NCI-H2171 treated with DMSO at 0.1 percent for 48 hours (cell line): ENCODE measurements at regions not wholly inside any gene's neighbourhood (a gene's known extent, or its start where the extent isn't known, plus 50 kb on each side); places are given as distances from the start of the nearest gene placed in this dataset.

Experiments
- DNase-seq: peaks from one replicate; lab custom pipeline; 2025; lab: John Stamatoyannopoulos, UW

DNA sequence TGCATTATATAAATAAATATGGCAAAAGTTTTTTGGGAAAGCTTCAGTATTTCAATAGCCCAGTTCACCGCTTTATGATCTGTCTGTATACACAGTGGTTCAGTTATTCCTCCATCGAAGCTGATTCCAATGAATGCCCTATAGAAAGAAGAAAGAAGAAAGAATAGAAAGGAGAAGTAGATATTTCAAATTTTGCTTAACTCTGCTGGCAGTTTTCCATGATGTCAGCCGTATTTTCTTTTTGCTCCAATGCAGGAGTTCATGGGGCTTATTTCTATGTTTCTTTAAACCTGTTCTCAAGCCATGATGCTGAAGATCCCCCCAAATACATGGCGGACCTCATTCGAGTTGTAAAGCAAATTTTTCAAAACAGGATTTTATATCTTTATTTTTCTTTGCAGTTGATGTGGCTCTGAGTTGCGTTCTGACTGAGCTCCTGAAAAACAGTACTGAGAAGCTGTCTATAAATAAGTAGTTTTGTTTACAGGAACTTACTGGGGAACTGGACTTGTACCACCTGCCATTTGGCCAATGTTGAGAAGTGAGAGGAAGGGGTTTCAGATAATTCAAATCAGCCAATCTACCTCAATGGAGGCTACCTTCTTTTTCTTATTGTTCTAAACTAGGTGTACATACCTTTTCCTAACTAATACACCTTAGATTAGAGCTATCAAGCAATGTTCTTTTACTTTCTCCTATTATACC lies 418.5 kb upstream of the MEF2C start:
- DNase-seq: no peak

GRCh38 chr5:89300426-89300970 lies 417.5 kb upstream of the MEF2C start:
- no peak for DNase-seq

DNA sequence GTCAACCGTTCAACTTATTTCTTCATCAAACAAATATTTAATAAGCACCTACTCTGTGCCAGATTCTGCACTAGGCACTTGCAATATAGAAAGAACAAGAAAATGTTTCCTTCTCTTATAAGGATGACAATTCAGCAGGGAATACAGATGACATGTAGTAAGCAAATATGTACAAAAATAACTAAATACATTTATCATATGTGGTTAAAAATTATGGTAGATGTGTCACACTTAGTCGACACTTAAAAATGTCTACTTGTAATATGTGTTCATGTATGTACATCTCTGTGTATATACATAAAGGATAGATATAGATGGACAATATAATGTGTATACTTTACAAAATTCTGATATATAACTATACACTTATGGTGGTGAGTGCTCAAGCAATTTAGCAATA lies 417.0 kb upstream of the MEF2C start:
- DNase-seq: no peak

DNA sequence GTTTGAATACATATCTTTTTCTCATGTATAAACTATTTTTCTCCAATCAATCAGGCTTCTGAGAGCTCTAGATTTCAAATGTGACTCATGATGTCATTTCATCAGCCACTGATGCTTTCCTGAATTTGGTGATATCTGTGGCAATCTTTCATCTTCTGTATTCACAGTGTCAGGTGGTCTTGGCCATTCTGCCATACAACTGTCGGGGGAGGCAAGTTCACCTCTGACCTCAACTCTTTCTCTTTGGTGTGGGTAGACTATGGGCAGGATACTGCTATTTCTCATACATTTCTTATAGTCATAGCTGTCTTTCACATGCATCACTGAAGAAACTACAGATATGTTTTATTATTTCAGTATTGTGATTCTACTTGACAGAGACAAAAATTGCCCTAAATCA lies 414.1 kb upstream of the MEF2C start:
- DNase-seq: no peak

DNA sequence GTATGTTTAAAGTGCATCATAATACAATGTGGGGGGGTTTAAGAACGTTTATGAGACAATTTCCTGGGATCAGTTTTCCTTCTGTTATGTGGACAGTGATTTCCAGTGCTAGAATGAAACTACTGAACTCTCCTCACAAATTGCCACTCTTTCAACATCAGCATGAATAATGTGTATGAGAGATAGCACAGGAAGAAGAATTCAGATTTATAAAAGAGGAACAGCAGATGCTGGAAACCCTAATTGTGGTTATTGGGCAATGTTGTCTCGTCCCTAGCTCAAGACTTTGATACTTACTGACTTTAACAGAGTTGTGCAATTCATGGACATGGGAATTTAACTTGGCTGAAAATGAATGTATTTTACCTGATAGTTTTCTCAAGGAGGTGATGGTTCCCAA lies 410.8 kb upstream of the MEF2C start:
- no peak for DNase-seq

DNA sequence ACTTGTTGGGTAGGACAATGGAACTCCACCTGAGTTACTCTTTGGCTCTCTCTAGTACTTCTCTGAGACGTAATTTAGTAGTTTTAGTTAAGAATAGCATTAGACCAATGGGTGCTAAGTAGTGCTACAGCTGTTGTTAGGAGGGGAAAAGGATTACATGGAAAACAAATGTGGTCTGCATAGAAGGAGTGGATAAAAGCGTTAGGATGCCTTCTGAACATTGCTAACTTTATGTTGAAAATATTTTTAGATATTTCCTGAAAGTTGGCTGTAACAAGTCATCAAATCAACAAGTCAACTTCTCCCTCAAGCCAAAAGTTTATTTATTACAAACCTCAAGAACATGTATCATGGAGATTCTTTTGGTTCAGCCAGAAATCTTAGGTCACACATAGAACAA lies 409.5 kb upstream of the MEF2C start:
- no peak for DNase-seq

GRCh38 chr5:89289604-89290003 lies 406.6 kb upstream of the MEF2C start:
- DNase-seq: no peak

- DNase-seq: no peak
Observed at GRCh38 chr5:89287964-89288363, 405.0 kb upstream of the MEF2C start.

DNA sequence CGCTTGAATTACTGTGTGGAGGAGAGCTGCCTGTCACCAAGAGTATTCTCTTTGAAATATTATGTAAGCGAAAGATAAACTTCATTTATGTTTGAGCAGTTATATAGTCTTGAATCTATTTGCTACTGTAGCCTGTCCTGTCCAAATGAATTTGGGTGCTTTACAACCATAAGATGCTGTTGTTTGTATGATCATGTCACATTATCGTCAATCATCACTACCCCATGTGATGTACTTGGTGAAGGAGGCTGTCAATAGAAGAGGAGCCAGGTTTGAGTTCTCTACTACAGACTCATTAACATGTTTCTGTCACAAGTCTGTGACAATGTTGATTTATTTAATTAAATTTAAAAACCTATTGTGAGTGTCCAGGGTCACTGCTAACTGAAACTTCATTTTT lies 403.3 kb upstream of the MEF2C start:
- no peak for DNase-seq

GRCh38 chr5:89283728-89284493 lies 400.9 kb upstream of the MEF2C start:
- no peak for DNase-seq

DNA sequence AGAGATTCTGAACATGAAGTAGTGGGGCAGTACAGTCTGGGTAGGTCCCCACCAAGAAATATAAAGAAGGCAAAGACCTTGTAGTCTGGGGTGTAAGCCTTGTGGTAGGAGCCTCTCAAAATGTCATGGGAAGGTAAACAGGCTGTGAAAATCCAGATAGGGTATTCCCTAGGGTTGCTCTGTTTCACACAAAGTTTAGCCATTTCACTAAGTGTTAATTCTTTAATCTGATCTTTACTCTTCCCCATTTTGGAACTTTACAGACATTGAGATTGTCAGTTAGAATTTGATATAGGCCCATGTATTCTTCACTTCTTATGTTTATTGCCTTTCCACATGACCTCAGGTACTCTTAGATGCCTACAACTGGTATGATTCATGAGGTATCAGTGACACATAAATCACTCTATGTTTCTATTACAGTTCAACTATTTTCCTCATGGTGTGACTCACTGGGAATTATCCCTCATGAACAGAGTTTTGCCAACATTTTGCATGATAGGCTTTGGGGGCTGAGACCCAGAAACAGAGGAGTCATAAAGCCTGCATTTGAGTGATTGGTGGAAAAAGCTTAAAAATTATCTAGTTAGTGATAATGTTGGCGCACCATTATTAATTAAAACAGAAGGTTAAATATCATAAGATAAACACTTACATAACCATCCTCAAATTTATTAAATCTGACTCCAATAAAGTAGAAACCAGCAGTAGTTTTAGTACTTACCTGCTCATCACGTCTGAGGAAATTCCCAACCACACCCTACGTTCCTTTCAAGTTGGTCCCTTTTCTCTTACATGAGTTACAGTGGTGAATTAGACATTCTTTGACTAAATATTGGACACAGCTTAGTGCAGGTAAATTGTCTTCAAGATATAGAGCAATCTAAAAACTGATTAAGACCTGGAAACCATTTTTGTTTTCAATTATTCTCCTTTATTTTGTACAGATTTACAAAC lies 399.8 kb upstream of the MEF2C start:
- no peak for DNase-seq

DNA sequence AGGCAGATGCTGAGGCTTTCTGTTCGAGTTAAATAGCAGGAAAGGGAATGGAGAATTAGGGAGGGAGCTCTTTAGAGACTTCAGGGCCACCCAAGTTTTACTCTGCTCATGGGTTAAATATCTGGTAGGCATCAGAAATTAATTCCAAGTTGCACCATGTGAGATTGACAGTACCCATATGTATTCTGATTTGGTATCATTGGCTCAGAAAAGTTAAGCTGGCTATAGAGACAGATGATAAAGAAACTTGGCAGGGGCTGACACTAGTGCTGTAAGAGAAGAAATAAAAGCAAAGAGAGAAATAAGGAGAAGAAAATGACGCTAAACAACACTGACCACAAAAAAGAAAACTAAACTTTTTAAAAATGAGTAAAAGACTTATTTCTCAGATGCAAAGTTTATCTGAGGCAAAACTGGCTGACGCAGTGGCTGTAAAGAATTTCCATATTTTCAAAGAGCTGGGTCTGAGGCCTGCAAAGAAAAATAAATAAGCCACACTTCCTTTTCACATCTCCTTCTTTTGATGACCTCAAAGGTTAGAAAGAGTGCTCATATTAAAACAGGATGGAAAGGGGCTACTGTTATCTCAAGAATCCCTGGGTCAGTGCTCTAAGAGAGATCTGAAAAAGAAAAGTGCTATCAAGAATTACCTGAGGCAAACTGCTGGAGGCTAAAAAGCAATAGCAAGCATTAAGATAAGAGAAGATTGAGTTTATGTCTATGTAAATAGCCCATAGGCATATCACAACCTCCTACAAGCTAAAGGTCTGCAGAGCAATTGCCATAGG lies 399.0 kb upstream of the MEF2C start:
- DNase-seq: no peak

DNA sequence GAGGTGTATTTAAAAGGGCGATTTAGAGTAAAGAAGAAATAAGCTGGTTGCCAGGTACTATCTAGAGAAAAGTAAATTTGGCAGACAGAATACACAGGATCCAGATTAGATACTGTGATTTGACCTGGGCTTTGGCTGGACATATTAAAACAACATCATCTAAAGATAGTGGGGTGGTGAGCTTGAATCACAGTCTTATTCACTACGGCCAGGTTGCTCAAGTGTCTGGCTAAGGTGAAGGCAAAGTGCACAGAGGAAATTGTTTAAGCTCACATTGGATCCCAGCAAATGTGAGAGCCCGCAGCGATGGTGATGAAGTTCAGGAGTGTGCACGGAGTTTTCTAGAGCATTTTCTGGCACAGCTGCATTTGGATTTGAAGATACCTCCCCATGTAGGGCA lies 398.2 kb upstream of the MEF2C start:
- no peak for DNase-seq

DNA sequence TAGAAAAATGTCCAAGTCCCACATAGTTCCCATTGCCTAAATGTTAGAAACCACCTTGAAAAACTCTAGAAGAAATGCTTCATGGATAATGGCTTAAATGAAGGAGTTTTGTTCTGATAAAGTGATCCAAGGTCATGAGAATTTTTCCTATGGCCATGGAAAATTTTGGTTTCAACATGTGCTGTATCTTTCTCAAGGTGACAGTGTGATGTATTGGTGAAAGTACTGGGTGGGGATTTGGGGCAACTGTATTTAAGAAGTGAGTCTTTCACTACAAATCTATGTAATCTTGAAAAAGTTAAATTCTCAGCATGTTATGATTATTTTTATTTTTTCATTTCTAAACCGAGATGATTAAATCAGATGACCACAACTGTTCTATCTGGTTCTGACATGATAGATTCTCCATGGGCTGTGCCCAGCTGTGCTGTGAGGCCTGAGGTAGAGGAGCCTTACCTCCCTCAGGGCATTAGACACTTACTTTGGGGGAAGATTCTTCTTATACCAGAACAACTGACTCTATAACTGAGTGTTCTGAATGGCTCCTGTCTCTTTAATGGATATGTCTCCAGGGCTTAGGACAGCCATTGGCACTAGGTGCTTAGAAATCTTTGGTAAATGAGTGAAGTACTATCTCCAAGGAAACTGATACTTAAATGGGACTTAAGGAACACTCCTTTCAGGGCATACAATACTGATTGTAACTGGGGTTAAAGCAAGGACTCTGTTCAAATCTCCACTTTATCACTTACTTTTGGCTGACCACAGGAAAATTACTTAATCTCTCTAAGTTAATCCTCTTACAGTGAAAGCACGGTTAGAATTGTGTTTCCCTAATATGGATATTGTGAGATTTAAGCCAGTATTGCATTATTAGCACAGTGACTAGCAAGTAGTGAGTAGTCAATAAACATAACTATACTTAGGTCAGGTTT lies 397.4 kb upstream of the MEF2C start:
- no peak for DNase-seq

- no peak for DNase-seq
Observed at GRCh38 chr5:89279391-89280036, 396.5 kb upstream of the MEF2C start.

- no peak for DNase-seq
Observed at GRCh38 chr5:89277816-89278215, 394.8 kb upstream of the MEF2C start.

DNA sequence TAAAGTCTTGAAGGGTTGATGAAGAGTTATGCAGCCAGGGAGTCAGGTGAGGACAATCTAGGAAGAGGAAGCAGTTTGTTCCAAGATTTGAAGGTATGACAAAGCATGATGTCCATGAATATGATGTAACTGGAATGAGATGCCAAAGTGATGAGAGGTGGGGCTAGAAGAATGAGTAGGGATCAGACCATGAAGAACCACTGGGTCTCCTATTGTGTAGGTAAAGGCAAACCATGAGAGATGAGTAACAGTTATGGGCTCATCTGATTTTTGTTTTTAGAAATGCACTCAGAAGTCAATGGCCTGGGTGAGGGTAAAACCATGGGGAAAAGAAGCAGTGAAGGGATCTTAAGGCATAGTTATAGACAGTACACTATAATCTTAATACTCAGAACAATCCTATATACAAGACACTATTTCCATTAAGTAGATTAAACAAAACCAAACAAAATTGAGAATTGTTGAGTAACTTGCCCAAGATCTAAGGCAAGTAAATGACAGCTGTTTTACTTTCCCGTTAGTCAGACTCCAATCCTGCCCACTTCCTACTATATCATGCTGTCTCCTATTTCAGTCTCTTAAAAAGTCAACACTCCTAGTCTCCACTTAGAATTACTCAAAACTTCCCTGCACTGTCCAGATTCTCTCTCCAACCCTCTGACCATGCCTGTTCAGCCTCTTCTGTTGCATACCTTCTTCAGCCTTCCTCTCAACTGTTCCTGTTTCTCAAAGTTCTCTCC lies 393.8 kb upstream of the MEF2C start:
- no peak for DNase-seq

DNA sequence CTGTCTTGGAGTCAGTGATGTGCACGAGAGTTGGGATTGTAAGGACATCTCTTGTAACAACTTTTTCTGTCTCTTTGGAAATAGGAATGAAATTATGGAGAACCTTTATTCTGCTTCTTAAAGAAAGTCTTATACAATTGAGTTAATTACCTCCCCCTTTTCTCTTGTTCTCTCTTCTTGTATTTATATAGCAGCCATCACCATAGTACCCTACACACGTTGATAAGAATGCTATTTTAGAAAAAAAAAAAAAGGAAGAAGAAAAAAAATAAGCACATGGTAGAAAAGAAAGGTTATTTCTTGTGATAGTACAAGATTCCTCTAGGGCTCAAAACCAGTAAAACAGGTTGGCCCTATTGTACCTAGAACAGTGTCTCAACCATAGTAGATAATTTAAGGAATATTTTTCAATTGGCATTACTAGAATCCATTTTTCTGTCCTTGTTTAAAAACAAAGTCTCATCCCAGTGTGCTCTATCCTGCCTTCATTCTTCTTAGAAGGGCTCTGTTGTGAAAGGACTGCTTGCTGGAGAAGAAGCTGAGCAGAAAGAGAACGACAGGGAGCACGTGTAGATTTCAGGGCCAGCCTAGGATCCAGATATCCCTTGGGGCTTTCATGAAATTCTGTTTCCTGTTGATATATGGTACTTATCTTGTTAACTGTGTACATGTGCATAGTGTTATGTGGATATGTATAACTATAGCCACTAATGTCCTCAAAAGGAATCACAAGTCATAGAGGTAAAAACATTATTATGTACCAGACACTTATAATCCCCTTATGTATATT lies 392.3 kb upstream of the MEF2C start:
- no peak for DNase-seq
